ENCODE measurements at regions not wholly inside any gene's neighbourhood (a gene's known extent, or its start where the extent isn't known, plus 50 kb on each side); places are given as distances from the start of the nearest gene placed in this dataset.

DNA sequence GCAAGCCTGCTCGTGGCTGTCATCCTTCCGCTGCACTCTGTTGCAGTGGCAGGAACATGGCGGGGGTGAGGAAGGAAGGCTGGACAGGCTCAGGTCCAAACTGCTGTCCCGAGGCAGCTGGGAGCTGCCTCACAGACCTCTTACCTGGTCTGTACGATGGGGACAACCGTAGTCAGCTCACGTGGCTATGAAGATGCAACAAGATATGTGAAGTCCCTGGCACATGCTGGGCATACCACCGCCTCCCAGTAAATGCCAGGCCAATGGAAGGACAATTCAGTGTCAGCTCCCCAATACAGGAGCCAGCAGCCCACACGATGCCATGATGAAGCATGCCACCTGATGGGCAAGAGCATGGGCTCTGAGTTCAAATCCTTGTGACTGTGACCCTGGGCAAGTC, 344.4 kb downstream of the CYRIA start:
- Histone ChIP-seq H3K27me3 (ENCODE audit: insufficient read depth, low read length) (0 out of 2 replicates have a peak, but pooled peaks cover 3% of the 10 kb centered on the region), H3K4me3 (ENCODE audit: low read depth, low read length, poor library complexity, severe bottlenecking) (no peak overlapping the region), H3K9me3 (ENCODE audit: low read length) (no peaks in the 10 kb centered on the region), H3K27ac (ENCODE audit: low read depth, low read length, poor library complexity, severe bottlenecking) (no peak overlapping the region), H3K4me1 (ENCODE audit: insufficient read depth, low read length, severe bottlenecking) (no peaks in the 10 kb centered on the region), H3K9me2 (ENCODE audit: low read depth, low read length) (no peaks in the 10 kb centered on the region), H2AFZ (ENCODE audit: low read length) (no peak overlapping the region), H4K20me1 (ENCODE audit: insufficient read depth, low read length) (no peaks in the 10 kb centered on the region), H3F3A (ENCODE audit: insufficient read depth, low read length) (no peaks in the 10 kb centered on the region), H3K36me3 (ENCODE audit: insufficient read depth, low read length) (no peaks in the 10 kb centered on the region), H3K79me2 (ENCODE audit: insufficient read depth, low read length) (no peaks in the 10 kb centered on the region), H3K4me2 (ENCODE audit: low read length) (no peak overlapping the region), H3K9ac (ENCODE audit: low read length) (no peak overlapping the region)
- no peak for TF ChIP-seq EZH2 (IDR thresholded peaks at IDR 0.05; ENCODE audit: borderline replicate concordance, low read length)
- TF ChIP-seq, protein P1, sequence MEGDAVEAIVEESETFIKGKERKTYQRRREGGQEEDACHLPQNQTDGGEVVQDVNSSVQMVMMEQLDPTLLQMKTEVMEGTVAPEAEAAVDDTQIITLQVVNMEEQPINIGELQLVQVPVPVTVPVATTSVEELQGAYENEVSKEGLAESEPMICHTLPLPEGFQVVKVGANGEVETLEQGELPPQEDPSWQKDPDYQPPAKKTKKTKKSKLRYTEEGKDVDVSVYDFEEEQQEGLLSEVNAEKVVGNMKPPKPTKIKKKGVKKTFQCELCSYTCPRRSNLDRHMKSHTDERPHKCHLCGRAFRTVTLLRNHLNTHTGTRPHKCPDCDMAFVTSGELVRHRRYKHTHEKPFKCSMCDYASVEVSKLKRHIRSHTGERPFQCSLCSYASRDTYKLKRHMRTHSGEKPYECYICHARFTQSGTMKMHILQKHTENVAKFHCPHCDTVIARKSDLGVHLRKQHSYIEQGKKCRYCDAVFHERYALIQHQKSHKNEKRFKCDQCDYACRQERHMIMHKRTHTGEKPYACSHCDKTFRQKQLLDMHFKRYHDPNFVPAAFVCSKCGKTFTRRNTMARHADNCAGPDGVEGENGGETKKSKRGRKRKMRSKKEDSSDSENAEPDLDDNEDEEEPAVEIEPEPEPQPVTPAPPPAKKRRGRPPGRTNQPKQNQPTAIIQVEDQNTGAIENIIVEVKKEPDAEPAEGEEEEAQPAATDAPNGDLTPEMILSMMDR (IDR thresholded peaks at IDR 0.05; ENCODE audit: low read length), result no peak

DNA sequence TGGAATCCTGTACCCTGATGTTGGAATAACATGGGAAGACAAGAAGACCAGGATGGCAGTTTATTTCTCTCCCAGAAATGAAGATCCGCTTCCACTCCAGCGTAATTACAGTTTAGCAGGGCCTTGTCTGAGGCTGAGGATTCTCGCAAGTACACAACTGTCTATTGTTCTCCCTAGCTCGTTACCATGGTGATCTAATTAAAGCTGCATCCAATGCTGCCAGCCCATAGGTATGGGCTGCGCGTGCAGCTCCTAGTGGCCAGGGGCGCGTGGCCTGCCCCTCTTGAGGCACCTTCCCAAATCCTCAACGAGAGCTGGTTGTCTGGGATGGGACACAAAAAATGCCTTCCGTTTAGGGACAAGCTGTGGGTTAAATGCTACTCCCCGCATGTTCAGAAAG, 344.9 kb downstream of the CYRIA start:
- 0 out of 2 replicates have a peak, but pooled peaks cover 3% of the 10 kb centered on the region for H3K27me3 ChIP-seq (ENCODE audit: insufficient read depth, low read length)
- no peak overlapping the region for H3K4me3 ChIP-seq (ENCODE audit: low read depth, low read length, poor library complexity, severe bottlenecking)
- TF ChIP-seq EZH2 (IDR thresholded peaks at IDR 0.05; ENCODE audit: borderline replicate concordance, low read length), result no peak
- TF ChIP-seq, protein P1 (IDR thresholded peaks at IDR 0.05; ENCODE audit: low read length), result no peak
- no peaks in the 10 kb centered on the region for H3K4me1 ChIP-seq (ENCODE audit: insufficient read depth, low read length, severe bottlenecking)
- H3K9me2 ChIP-seq (ENCODE audit: low read depth, low read length), result no peaks in the 10 kb centered on the region
- H3K4me2 ChIP-seq (ENCODE audit: low read length), result no peak overlapping the region
- H3K9me3 ChIP-seq (ENCODE audit: low read length), result no peaks in the 10 kb centered on the region
- H3K9ac ChIP-seq (ENCODE audit: low read length), result no peak overlapping the region
- H2AFZ ChIP-seq (ENCODE audit: low read length), result no peak overlapping the region
- H3K36me3 ChIP-seq (ENCODE audit: insufficient read depth, low read length), result no peaks in the 10 kb centered on the region
- H3K27ac ChIP-seq (ENCODE audit: low read depth, low read length, poor library complexity, severe bottlenecking), result no peak overlapping the region
- H4K20me1 ChIP-seq (ENCODE audit: insufficient read depth, low read length), result no peaks in the 10 kb centered on the region
- no peaks in the 10 kb centered on the region for H3F3A ChIP-seq (ENCODE audit: insufficient read depth, low read length)
- H3K79me2 ChIP-seq (ENCODE audit: insufficient read depth, low read length), result no peaks in the 10 kb centered on the region

DNA sequence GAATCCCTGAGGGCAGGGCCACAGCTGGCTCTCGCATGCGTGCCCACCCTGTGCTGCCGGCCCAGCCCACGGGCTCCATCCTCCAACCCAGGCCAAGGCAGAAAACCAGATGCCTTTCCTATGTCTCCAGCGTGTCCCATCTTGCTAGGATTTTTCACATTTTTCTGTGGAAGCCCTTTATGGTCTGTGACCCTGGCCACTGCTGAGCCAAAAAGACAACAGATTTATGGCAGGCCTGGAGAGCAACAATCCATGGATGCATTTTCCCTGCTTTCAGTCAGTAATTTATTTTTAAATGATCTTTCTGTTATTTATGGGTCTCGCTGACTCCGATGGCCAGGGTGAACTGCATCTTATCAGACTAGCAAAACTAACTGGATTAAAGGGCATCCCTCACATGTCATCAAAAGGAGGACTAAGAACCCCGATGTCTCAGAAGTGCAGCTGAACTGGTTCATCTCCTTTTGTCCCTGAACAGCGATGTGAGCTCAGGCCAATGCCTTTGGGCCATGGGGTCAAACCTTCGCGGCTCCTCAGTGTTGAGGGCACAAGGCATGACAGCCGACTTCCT, 346.0 kb downstream of the CYRIA start:
- Histone ChIP-seq H3K9me2 (ENCODE audit: low read depth, low read length) (no peaks in the 10 kb centered on the region), H3K9me3 (ENCODE audit: low read length) (no peaks in the 10 kb centered on the region), H3K79me2 (ENCODE audit: insufficient read depth, low read length) (no peaks in the 10 kb centered on the region), H3K27ac (ENCODE audit: low read depth, low read length, poor library complexity, severe bottlenecking) (no peak overlapping the region), H3K27me3 (ENCODE audit: insufficient read depth, low read length) (0 out of 2 replicates have a peak, but pooled peaks cover 3% of the 10 kb centered on the region), H3K9ac (ENCODE audit: low read length) (no peak overlapping the region), H3K36me3 (ENCODE audit: insufficient read depth, low read length) (no peaks in the 10 kb centered on the region), H3K4me3 (ENCODE audit: low read depth, low read length, poor library complexity, severe bottlenecking) (no peak overlapping the region), H3F3A (ENCODE audit: insufficient read depth, low read length) (no peaks in the 10 kb centered on the region), H4K20me1 (ENCODE audit: insufficient read depth, low read length) (no peaks in the 10 kb centered on the region), H2AFZ (ENCODE audit: low read length) (no peak overlapping the region), H3K4me1 (ENCODE audit: insufficient read depth, low read length, severe bottlenecking) (no peaks in the 10 kb centered on the region), H3K4me2 (ENCODE audit: low read length) (no peak overlapping the region)
- TF ChIP-seq, protein P1 (IDR thresholded peaks at IDR 0.05; ENCODE audit: low read length), result no peak
- TF ChIP-seq EZH2 (IDR thresholded peaks at IDR 0.05; ENCODE audit: borderline replicate concordance, low read length), result no peak
